ENCODE measurements at regions not wholly inside any gene's neighbourhood (a gene's known extent, or its start where the extent isn't known, plus 50 kb on each side); places are given as distances from the start of the nearest gene placed in this dataset.
A peak's percentile ranks its signal among the peaks of the same experiment; 100 is the strongest.

- Histone ChIP-seq H3K4me3 (ENCODE audit: low read depth, low read length, poor library complexity, severe bottlenecking) (no peak overlapping the region), H3K4me1 (ENCODE audit: insufficient read depth, low read length, poor library complexity, severe bottlenecking) (no peaks in the 10 kb centered on the region), H3K4me2 (ENCODE audit: low read length) (no peak overlapping the region), H3K9me3 (ENCODE audit: low read length) (no peaks in the 10 kb centered on the region), H2AFZ (ENCODE audit: low read length) (no peak overlapping the region), H3K9me2 (ENCODE audit: insufficient read depth, low read length) (no peaks in the 10 kb centered on the region), H3K27ac (ENCODE audit: low read depth, low read length, poor library complexity, severe bottlenecking) (no peak overlapping the region), H4K20me1 (ENCODE audit: insufficient read depth, low read length) (no peaks in the 10 kb centered on the region), H3K36me3 (ENCODE audit: insufficient read depth, low read length) (no peaks in the 10 kb centered on the region), H3K79me2 (ENCODE audit: insufficient read depth, low read depth, low read length) (no peaks in the 10 kb centered on the region)
- DNase-seq (ENCODE audit: low spot score), result no peak
- TF ChIP-seq CTCF (conservative IDR thresholded peaks at IDR 0.05; ENCODE audit: low read length), result no peak
- TF ChIP-seq EZH2phosphoT487 (IDR thresholded peaks at IDR 0.05; ENCODE audit: borderline replicate concordance, low read depth, low read length), result no peak
- no TSS peak for BruUV-seq (replicated peaks)
- intact Hi-C loops (cut with micrococcal nuclease; ENCODE audit: unreplicated experiment), result no loop called here
- POLR2A ChIA-PET, result no interaction called here
- CTCF ChIA-PET (ENCODE audit: unreplicated experiment), result no interaction called here
Observed at GRCh38 chr5:107154593-107154992, 516.1 kb downstream of the EFNA5 start.

- no peak overlapping the region for H3K4me3 ChIP-seq (ENCODE audit: low read depth, low read length, poor library complexity, severe bottlenecking)
- no peak for DNase-seq (ENCODE audit: low spot score)
- H3K27ac ChIP-seq (ENCODE audit: low read depth, low read length, poor library complexity, severe bottlenecking), result no peak overlapping the region
- ChIA-PET POLR2A (no interaction called here), CTCF (ENCODE audit: unreplicated experiment) (no interaction called here)
- no peaks in the 10 kb centered on the region for H4K20me1 ChIP-seq (ENCODE audit: insufficient read depth, low read length)
- H3K4me2 ChIP-seq (ENCODE audit: low read length), result no peak overlapping the region
- TF ChIP-seq CTCF (conservative IDR thresholded peaks at IDR 0.05; ENCODE audit: low read length) (no peak), EZH2phosphoT487 (IDR thresholded peaks at IDR 0.05; ENCODE audit: borderline replicate concordance, low read depth, low read length) (no peak)
- no peaks in the 10 kb centered on the region for H3K79me2 ChIP-seq (ENCODE audit: insufficient read depth, low read depth, low read length)
- H3K9me3 ChIP-seq (ENCODE audit: low read length), result no peaks in the 10 kb centered on the region
- peaks cover 4% of the 10 kb centered on the region for H3K4me1 ChIP-seq (ENCODE audit: insufficient read depth, low read length, poor library complexity, severe bottlenecking)
- H2AFZ ChIP-seq (ENCODE audit: low read length), result no peak overlapping the region
- H3K9me2 ChIP-seq (ENCODE audit: insufficient read depth, low read length), result no peaks in the 10 kb centered on the region
- intact Hi-C loops (cut with micrococcal nuclease; ENCODE audit: unreplicated experiment), result no loop called here
- H3K36me3 ChIP-seq (ENCODE audit: insufficient read depth, low read length), result no peaks in the 10 kb centered on the region
- no TSS peak for BruUV-seq (replicated peaks)
Observed at GRCh38 chr5:107153283-107153682, 517.5 kb downstream of the EFNA5 start.

- BruUV-seq (replicated peaks), result no TSS peak
- Histone ChIP-seq H4K20me1 (ENCODE audit: insufficient read depth, low read length) (no peaks in the 10 kb centered on the region), H3K79me2 (ENCODE audit: insufficient read depth, low read depth, low read length) (no peaks in the 10 kb centered on the region), H3K9me2 (ENCODE audit: insufficient read depth, low read length) (no peaks in the 10 kb centered on the region), H3K4me2 (ENCODE audit: low read length) (no peak overlapping the region), H2AFZ (ENCODE audit: low read length) (peak overlapping the region; percentile 1; the same call in 1 of the 2 replicates), H3K27ac (ENCODE audit: low read depth, low read length, poor library complexity, severe bottlenecking) (no peak overlapping the region), H3K36me3 (ENCODE audit: insufficient read depth, low read length) (no peaks in the 10 kb centered on the region), H3K4me3 (ENCODE audit: low read depth, low read length, poor library complexity, severe bottlenecking) (no peak overlapping the region), H3K9me3 (ENCODE audit: low read length) (no peaks in the 10 kb centered on the region), H3K4me1 (ENCODE audit: insufficient read depth, low read length, poor library complexity, severe bottlenecking) (peaks cover 4% of the 10 kb centered on the region)
- ChIA-PET POLR2A (no interaction called here), CTCF (ENCODE audit: unreplicated experiment) (no interaction called here)
- intact Hi-C loops (cut with micrococcal nuclease; ENCODE audit: unreplicated experiment), result no loop called here
- TF ChIP-seq EZH2phosphoT487 (IDR thresholded peaks at IDR 0.05; ENCODE audit: borderline replicate concordance, low read depth, low read length) (no peak), CTCF (conservative IDR thresholded peaks at IDR 0.05; ENCODE audit: low read length) (no peak)
- DNase-seq (ENCODE audit: low spot score), result no peak
Observed at GRCh38 chr5:107149243-107150005, 521.3 kb downstream of the EFNA5 start.
